SK-N-SH treated with all-trans-retinoic acid at 6 μM for 48 hours (cell line): ENCODE measurements at regions not wholly inside any gene's neighbourhood (a gene's known extent, or its start where the extent isn't known, plus 50 kb on each side); places are given as distances from the start of the nearest gene placed in this dataset.
A peak's percentile ranks its signal among the peaks of the same experiment; 100 is the strongest.

ENCODE experiments used
- ATAC-seq: fragments of 200-7000 bp; cut with Tn5 transposase; 3 replicates; pipeline ENCODE4 v1.9.1; 2020; ENCODE audit warnings: mild to moderate bottlenecking, moderate library complexity
- ARNTL ChIP-seq: fragments of 450-650 bp; formaldehyde crosslinking; IDR thresholded peaks from 2 replicates; pipeline ENCODE4 v1.5.0; 2020; ENCODE audit warnings: low read depth, mild to moderate bottlenecking, moderate library complexity, borderline replicate concordance
- BACH2 ChIP-seq: fragments of 250-450 bp; sonication (Bioruptor Pico); IDR thresholded peaks from 2 replicates; pipeline ENCODE4 v1.9.0; 2021; ENCODE audit warnings: mild to moderate bottlenecking, borderline replicate concordance
- CREB5 ChIP-seq: fragments of 250-450 bp; sonication (Bioruptor Pico); IDR thresholded peaks from 2 replicates; pipeline ENCODE4 v1.5.1; 2020; ENCODE audit warnings: low read depth, mild to moderate bottlenecking, moderate library complexity
- ESRRG ChIP-seq: fragments of 250-450 bp; sonication (Bioruptor Pico); IDR thresholded peaks from 2 replicates; pipeline ENCODE4 v1.6.1; 2021; ENCODE audit warnings: mild to moderate bottlenecking
- GLIS3 ChIP-seq: fragments of 250-450 bp; sonication (Bioruptor Pico); IDR thresholded peaks from 2 replicates; pipeline ENCODE4 v1.5.0; 2020; ENCODE audit warnings: mild to moderate bottlenecking, moderate library complexity
- ISL1 ChIP-seq: fragments of 250-450 bp; sonication (Bioruptor Pico); IDR thresholded peaks from 2 replicates; pipeline ENCODE4 v2.1.2; 2022; ENCODE audit warnings: mild to moderate bottlenecking, moderate library complexity
- OSR1 ChIP-seq: fragments of 250-450 bp; sonication (Bioruptor Pico); IDR thresholded peaks from 2 replicates; pipeline ENCODE4 v1.8.0; 2022; ENCODE audit warnings: moderate library complexity, mild to moderate bottlenecking, inconsistent platforms
- PATZ1 ChIP-seq: fragments of 250-450 bp; sonication (Bioruptor Pico); IDR thresholded peaks from 2 replicates; pipeline ENCODE4 v1.8.0; 2020; ENCODE audit warnings: mild to moderate bottlenecking, moderate library complexity, borderline replicate concordance
- POU6F1 ChIP-seq: fragments of 250-450 bp; sonication (Bioruptor Pico); IDR thresholded peaks from 2 replicates; pipeline ENCODE4 v1.8.0; 2021; ENCODE audit warnings: low read depth, mild to moderate bottlenecking, moderate library complexity, borderline replicate concordance
- PPARA ChIP-seq: fragments of 250-450 bp; sonication (Bioruptor Pico); IDR thresholded peaks from 2 replicates; pipeline ENCODE4 v1.5.0; 2020; ENCODE audit warnings: mild to moderate bottlenecking, borderline replicate concordance
- RARB ChIP-seq: fragments of 250-450 bp; sonication (Bioruptor Pico); IDR thresholded peaks from 2 replicates; pipeline ENCODE4 v1.8.0; 2021; ENCODE audit warnings: mild to moderate bottlenecking, moderate library complexity
- SNAI2 ChIP-seq: fragments of 250-450 bp; sonication (Bioruptor Pico); IDR thresholded peaks from 2 replicates; pipeline ENCODE4 v1.5.0; 2020; ENCODE audit warnings: mild to moderate bottlenecking, moderate library complexity
- TOX ChIP-seq: fragments of 250-450 bp; sonication (Bioruptor Pico); IDR thresholded peaks from 2 replicates; pipeline ENCODE4 v1.8.0; 2021; ENCODE audit warnings: mild to moderate bottlenecking, moderate library complexity, borderline replicate concordance
- ZC3H10 ChIP-seq: fragments of 250-450 bp; sonication (Bioruptor Pico); IDR thresholded peaks from 2 replicates; pipeline ENCODE4 v1.5.1; 2021; ENCODE audit warnings: mild to moderate bottlenecking, moderate library complexity
- ZFP3 ChIP-seq: fragments of 250-450 bp; sonication (Bioruptor Pico); IDR thresholded peaks from 2 replicates; pipeline ENCODE4 v1.5.0; 2020; ENCODE audit warnings: mild to moderate bottlenecking, moderate library complexity
- ZNF565 ChIP-seq: fragments of 450-650 bp; formaldehyde crosslinking; conservative IDR thresholded peaks from 2 replicates; pipeline ENCODE4 v1.5.0; 2020; ENCODE audit warnings: low read depth, mild to moderate bottlenecking, moderate library complexity
- ZNF70 ChIP-seq: fragments of 450-650 bp; formaldehyde crosslinking; IDR thresholded peaks from 2 replicates; pipeline ENCODE4 v1.5.0; 2020; ENCODE audit warnings: mild to moderate bottlenecking, moderate library complexity
- TF ChIP-seq, protein P1 (sequence below): fragments of 250-450 bp; sonication (Bioruptor Pico); IDR thresholded peaks from 2 replicates; pipeline ENCODE4 v1.5.1; 2021; ENCODE audit warnings: mild to moderate bottlenecking, moderate library complexity
- TF ChIP-seq, protein P2 (sequence below): fragments of 250-450 bp; sonication (Bioruptor Pico); IDR thresholded peaks from 2 replicates; pipeline ENCODE4 v1.5.0; 2020; ENCODE audit warnings: mild to moderate bottlenecking, moderate library complexity

DNA sequence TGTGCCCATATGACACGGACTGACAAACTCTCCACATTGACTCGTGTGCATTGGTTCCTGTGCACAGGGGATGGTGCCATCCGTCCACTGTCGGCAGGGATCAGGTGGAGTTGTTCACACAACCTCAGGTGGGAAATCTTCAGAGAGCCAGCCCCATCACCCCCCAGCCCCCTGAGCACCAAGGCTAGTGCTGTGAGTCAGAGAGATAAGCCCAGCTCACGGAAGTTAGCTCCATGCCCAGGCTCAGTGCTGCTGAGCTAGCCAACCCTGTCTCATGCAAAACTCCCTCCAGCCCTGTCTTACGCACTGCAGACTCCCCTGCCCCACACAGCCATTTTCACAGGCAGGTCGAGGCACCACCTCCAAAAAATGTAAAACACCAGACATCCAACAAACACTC, 139.0 kb upstream of the NGF start:
- no peak for TF ChIP-seq OSR1 (CRISPR knock-in tag)
- TF ChIP-seq ZNF565 (CRISPR knock-in tag): no peak
- no peak for TF ChIP-seq ESRRG (CRISPR knock-in tag)
- ATAC-seq: no peak

DNA sequence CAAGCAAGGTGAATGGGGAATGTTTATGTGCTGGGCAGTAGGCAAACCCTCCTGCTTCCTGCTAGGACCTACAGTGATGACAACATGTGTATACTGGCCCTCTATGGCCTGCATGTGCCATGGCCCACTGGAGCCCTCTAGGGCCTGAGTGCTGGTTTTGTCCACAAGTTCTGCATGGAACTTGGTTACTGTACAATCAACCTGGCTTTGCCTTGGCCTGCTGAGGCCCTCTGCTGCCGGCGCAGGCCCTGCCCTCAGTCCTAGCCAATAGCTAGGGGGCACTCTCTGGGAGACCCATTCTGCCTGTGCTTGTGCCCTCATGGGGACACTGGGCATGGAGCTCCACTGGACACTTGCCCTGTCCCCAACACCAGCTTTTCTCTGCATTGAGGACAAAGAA, 138.6 kb upstream of the NGF start:
- TF ChIP-seq ESRRG (CRISPR knock-in tag) (no peak), POU6F1 (no peak), ARNTL (no peak), ISL1 (CRISPR knock-in tag) (no peak), SNAI2 (no peak), GLIS3 (CRISPR knock-in tag) (no peak), PATZ1 (CRISPR knock-in tag) (no peak), CREB5 (no peak), PPARA (CRISPR knock-in tag) (no peak), ZC3H10 (CRISPR knock-in tag) (no peak), TOX (no peak), ZNF70 (CRISPR knock-in tag) (no peak), BACH2 (CRISPR knock-in tag) (no peak)
- TF ChIP-seq, protein P1, sequence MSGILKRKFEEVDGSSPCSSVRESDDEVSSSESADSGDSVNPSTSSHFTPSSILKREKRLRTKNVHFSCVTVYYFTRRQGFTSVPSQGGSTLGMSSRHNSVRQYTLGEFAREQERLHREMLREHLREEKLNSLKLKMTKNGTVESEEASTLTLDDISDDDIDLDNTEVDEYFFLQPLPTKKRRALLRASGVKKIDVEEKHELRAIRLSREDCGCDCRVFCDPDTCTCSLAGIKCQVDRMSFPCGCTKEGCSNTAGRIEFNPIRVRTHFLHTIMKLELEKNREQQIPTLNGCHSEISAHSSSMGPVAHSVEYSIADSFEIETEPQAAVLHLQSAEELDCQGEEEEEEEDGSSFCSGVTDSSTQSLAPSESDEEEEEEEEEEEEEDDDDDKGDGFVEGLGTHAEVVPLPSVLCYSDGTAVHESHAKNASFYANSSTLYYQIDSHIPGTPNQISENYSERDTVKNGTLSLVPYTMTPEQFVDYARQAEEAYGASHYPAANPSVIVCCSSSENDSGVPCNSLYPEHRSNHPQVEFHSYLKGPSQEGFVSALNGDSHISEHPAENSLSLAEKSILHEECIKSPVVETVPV (CRISPR knock-in tag): no peak
- ATAC-seq: peak; percentile 79

DNA sequence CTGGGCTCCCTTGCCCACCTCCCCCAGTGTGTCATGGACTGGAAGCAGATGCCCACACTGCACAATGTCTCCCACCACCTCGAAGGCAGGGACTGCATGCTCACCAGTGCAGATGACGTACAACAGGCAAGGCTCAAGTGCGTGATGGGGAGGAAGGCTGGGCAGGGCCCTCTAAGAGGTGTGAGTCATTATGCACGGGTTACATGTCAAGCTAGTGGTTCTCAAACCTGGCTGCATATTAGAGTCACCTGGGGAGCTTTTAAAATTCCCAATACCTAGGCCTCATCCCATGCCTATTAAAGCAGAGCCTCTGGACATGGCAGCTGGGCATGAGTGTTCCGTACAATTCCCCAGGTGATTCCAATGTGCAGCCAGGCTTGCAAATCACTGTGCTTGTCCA, 137.9 kb upstream of the NGF start:
- ATAC-seq: no peak
- TF ChIP-seq, protein P1 (CRISPR knock-in tag): no peak
- TF ChIP-seq RARB (CRISPR knock-in tag) (no peak), ZNF70 (CRISPR knock-in tag) (no peak), TOX (no peak), ISL1 (CRISPR knock-in tag) (no peak), BACH2 (CRISPR knock-in tag) (no peak), SNAI2 (no peak)
- TF ChIP-seq, protein P2, sequence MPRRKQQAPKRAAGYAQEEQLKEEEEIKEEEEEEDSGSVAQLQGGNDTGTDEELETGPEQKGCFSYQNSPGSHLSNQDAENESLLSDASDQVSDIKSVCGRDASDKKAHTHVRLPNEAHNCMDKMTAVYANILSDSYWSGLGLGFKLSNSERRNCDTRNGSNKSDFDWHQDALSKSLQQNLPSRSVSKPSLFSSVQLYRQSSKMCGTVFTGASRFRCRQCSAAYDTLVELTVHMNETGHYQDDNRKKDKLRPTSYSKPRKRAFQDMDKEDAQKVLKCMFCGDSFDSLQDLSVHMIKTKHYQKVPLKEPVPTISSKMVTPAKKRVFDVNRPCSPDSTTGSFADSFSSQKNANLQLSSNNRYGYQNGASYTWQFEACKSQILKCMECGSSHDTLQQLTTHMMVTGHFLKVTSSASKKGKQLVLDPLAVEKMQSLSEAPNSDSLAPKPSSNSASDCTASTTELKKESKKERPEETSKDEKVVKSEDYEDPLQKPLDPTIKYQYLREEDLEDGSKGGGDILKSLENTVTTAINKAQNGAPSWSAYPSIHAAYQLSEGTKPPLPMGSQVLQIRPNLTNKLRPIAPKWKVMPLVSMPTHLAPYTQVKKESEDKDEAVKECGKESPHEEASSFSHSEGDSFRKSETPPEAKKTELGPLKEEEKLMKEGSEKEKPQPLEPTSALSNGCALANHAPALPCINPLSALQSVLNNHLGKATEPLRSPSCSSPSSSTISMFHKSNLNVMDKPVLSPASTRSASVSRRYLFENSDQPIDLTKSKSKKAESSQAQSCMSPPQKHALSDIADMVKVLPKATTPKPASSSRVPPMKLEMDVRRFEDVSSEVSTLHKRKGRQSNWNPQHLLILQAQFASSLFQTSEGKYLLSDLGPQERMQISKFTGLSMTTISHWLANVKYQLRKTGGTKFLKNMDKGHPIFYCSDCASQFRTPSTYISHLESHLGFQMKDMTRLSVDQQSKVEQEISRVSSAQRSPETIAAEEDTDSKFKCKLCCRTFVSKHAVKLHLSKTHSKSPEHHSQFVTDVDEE: no peak
- TF ChIP-seq, all 23 proteins: peak for 0

DNA sequence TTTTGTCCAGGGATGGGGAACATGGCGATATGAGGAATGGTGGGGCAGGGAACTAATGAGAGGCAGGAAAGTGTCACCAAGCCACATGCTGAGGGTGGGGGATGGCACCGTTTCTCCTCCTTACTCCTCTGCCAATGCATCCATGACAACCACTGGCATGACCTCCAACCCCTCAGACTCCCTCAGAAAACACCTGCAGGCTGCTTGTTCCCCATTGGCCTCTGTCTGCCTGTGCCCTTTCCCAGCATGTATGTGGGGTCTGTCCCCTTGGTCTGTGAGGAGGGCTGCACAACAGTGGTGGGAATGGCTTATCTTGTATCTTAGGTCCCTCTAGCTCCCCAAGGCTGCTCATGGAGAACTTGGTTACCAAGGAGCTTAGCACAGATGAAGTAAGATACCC, 137.2 kb upstream of the NGF start:
- ATAC-seq: no peak
- TF ChIP-seq ZFP3 (CRISPR knock-in tag) (no peak), GLIS3 (CRISPR knock-in tag) (no peak), SNAI2 (no peak), ESRRG (CRISPR knock-in tag) (no peak), ZC3H10 (CRISPR knock-in tag) (no peak), BACH2 (CRISPR knock-in tag) (no peak), TOX (no peak), PATZ1 (CRISPR knock-in tag) (no peak)
- TF ChIP-seq, protein P1 (CRISPR knock-in tag): no peak
